ENCODE measurements at regions not wholly inside any gene's neighbourhood (a gene's known extent, or its start where the extent isn't known, plus 50 kb on each side); places are given as distances from the start of the nearest gene placed in this dataset.

GRCh38 chr13:105007166-105007808, 1528.2 kb downstream of the EFNB2 start:
- Histone ChIP-seq H3K27ac (ENCODE audit: low read length) (no peak overlapping the region), H2AFZ (ENCODE audit: low read depth, low read length) (no peak overlapping the region), H3K36me3 (ENCODE audit: insufficient read depth, low read length) (no peaks in the 10 kb centered on the region), H3K9me3 (ENCODE audit: insufficient read depth, low read length, severe bottlenecking) (no peaks in the 10 kb centered on the region), H3K27me3 (ENCODE audit: insufficient read depth, low read length, poor library complexity) (no peaks in the 10 kb centered on the region), H3K4me3 (ENCODE audit: low read depth in 1 of 2, low read length in 2 of 2) (no peak overlapping the region), H3K4me2 (ENCODE audit: insufficient read depth, low read length) (no peak overlapping the region), H4K20me1 (ENCODE audit: insufficient read depth, low read length) (no peaks in the 10 kb centered on the region), H3K9ac (ENCODE audit: low read depth, low read length) (no peak overlapping the region), H3K4me1 (ENCODE audit: insufficient read depth, low read length) (no peaks in the 10 kb centered on the region; the same call in 1 of the 2 replicates), H3K79me2 (ENCODE audit: insufficient read depth, low read length) (no peaks in the 10 kb centered on the region)
- no peak for ATAC-seq (ENCODE audit: insufficient read depth, low read depth)
- TF ChIP-seq EZH2 (IDR thresholded peaks at IDR 0.05; ENCODE audit: borderline replicate concordance, low read depth, low read length, severe bottlenecking): no peak
- TF ChIP-seq, protein P1, sequence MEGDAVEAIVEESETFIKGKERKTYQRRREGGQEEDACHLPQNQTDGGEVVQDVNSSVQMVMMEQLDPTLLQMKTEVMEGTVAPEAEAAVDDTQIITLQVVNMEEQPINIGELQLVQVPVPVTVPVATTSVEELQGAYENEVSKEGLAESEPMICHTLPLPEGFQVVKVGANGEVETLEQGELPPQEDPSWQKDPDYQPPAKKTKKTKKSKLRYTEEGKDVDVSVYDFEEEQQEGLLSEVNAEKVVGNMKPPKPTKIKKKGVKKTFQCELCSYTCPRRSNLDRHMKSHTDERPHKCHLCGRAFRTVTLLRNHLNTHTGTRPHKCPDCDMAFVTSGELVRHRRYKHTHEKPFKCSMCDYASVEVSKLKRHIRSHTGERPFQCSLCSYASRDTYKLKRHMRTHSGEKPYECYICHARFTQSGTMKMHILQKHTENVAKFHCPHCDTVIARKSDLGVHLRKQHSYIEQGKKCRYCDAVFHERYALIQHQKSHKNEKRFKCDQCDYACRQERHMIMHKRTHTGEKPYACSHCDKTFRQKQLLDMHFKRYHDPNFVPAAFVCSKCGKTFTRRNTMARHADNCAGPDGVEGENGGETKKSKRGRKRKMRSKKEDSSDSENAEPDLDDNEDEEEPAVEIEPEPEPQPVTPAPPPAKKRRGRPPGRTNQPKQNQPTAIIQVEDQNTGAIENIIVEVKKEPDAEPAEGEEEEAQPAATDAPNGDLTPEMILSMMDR (IDR thresholded peaks at IDR 0.05; ENCODE audit: borderline replicate concordance, extremely low read depth, low read length, poor library complexity, severe bottlenecking): no peak
- no peak for DNase-seq

DNA sequence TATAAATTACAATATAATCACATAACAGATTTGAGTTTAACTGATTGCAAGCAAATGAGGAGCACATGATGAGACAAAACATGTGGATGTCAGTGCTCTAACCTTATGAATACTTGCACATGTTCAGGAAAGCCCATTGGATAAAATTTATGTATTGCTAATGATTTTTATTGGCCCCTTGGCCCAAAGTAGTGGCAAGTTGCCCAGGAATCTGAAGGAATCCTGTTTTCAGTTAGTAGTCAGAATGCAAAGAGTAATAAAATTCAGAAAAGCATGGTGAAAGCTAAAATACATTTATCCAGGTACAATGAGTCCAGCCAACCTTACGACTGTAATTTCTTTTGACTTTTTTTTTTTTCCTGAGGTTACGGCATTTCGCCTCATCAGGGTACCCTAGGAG, 1539.4 kb downstream of the EFNB2 start:
- no peak for TF ChIP-seq EZH2 (IDR thresholded peaks at IDR 0.05; ENCODE audit: borderline replicate concordance, low read depth, low read length, severe bottlenecking)
- TF ChIP-seq, protein P1 (IDR thresholded peaks at IDR 0.05; ENCODE audit: borderline replicate concordance, extremely low read depth, low read length, poor library complexity, severe bottlenecking): no peak
- no peak overlapping the region for H3K4me3 ChIP-seq (ENCODE audit: low read depth in 1 of 2, low read length in 2 of 2)
- no peaks in the 10 kb centered on the region for H3K27me3 ChIP-seq (ENCODE audit: insufficient read depth, low read length, poor library complexity)
- no peaks in the 10 kb centered on the region for H3K4me1 ChIP-seq (ENCODE audit: insufficient read depth, low read length)
- no peaks in the 10 kb centered on the region for H3K79me2 ChIP-seq (ENCODE audit: insufficient read depth, low read length)
- H3K27ac ChIP-seq (ENCODE audit: low read length): no peak overlapping the region
- H2AFZ ChIP-seq (ENCODE audit: low read depth, low read length): no peak overlapping the region
- no peak overlapping the region for H3K9ac ChIP-seq (ENCODE audit: low read depth, low read length)
- no peaks in the 10 kb centered on the region for H3K36me3 ChIP-seq (ENCODE audit: insufficient read depth, low read length)
- DNase-seq (no peak), ATAC-seq (ENCODE audit: insufficient read depth, low read depth) (no peak)
- no peak overlapping the region for H3K4me2 ChIP-seq (ENCODE audit: insufficient read depth, low read length)
- H3K9me3 ChIP-seq (ENCODE audit: insufficient read depth, low read length, severe bottlenecking): no peaks in the 10 kb centered on the region
- H4K20me1 ChIP-seq (ENCODE audit: insufficient read depth, low read length): no peaks in the 10 kb centered on the region

- Histone ChIP-seq H3K4me2 (ENCODE audit: insufficient read depth, low read length) (no peak overlapping the region), H3K9ac (ENCODE audit: low read depth, low read length) (no peak overlapping the region), H3K27ac (ENCODE audit: low read length) (no peak overlapping the region), H3K27me3 (ENCODE audit: insufficient read depth, low read length, poor library complexity) (no peaks in the 10 kb centered on the region), H3K4me3 (ENCODE audit: low read depth in 1 of 2, low read length in 2 of 2) (no peak overlapping the region), H3K4me1 (ENCODE audit: insufficient read depth, low read length) (peaks cover 1% of the 10 kb centered on the region; the same call in 1 of the 2 replicates), H3K9me3 (ENCODE audit: insufficient read depth, low read length, severe bottlenecking) (no peaks in the 10 kb centered on the region), H2AFZ (ENCODE audit: low read depth, low read length) (no peak overlapping the region), H3K79me2 (ENCODE audit: insufficient read depth, low read length) (no peaks in the 10 kb centered on the region), H4K20me1 (ENCODE audit: insufficient read depth, low read length) (no peaks in the 10 kb centered on the region), H3K36me3 (ENCODE audit: insufficient read depth, low read length) (no peaks in the 10 kb centered on the region)
- ATAC-seq (ENCODE audit: insufficient read depth, low read depth) (no peak), DNase-seq (no peak)
- TF ChIP-seq, protein P1 (IDR thresholded peaks at IDR 0.05; ENCODE audit: borderline replicate concordance, extremely low read depth, low read length, poor library complexity, severe bottlenecking): no peak
- no peak for TF ChIP-seq EZH2 (IDR thresholded peaks at IDR 0.05; ENCODE audit: borderline replicate concordance, low read depth, low read length, severe bottlenecking)
Observed at GRCh38 chr13:104993708-104994107, 1541.8 kb downstream of the EFNB2 start.
